ENCODE measurements at regions not wholly inside any gene's neighbourhood (a gene's known extent, or its start where the extent isn't known, plus 50 kb on each side); places are given as distances from the start of the nearest gene placed in this dataset.

GRCh38 chr10:105793071-105793470 lies 1152.0 kb downstream of the SORCS3 start:
- Histone ChIP-seq H3K27me3 (replicated peaks in 1 of 7) (no peaks in the 10 kb centered on the region), H3K9me3 (no peaks in the 10 kb centered on the region), H3K4me1 (no peaks in the 10 kb centered on the region), H3K4me3 (no peak overlapping the region), H3K27ac (no peak overlapping the region), H3K36me3 (no peaks in the 10 kb centered on the region)
- intact Hi-C loops (cut with DNase I; ENCODE audit: low total_unique reads) = no loop called here
- no peak for TF ChIP-seq POLR2AphosphoS5 (IDR thresholded peaks at IDR 0.05)
- TF ChIP-seq CTCF (IDR thresholded peaks at IDR 0.05 in 8 of 11, conservative IDR thresholded peaks at IDR 0.05 in 3 of 11) = no peak
- no peak for TF ChIP-seq POLR2A (IDR thresholded peaks at IDR 0.05)
- 59 to 77% (median 70%) methylated on average over 3 of the region's 3 CpGs for WGBS, 5 donors
- DNase-seq = no peak

- no peaks in the 10 kb centered on the region for H3K4me1 ChIP-seq
- TF ChIP-seq POLR2A (IDR thresholded peaks at IDR 0.05) = no peak
- no peak for DNase-seq
- H3K4me3 ChIP-seq = no peak overlapping the region
- H3K27ac ChIP-seq = no peak overlapping the region
- intact Hi-C loops (cut with DNase I; ENCODE audit: low total_unique reads) = no loop called here
- no peaks in the 10 kb centered on the region for H3K36me3 ChIP-seq
- no peaks in the 10 kb centered on the region for H3K27me3 ChIP-seq (replicated peaks in 1 of 7)
- WGBS, 5 donors = 43 to 66% (median 49%) methylated on average over 3 of the region's 3 CpGs
- H3K9me3 ChIP-seq = peaks cover 0 to 33% (median 7%) of the 10 kb centered on the region in 8 donors
Observed at GRCh38 chr10:105785721-105786120, 1144.6 kb downstream of the SORCS3 start.

GRCh38 chr10:105783936-105784483 lies 1142.9 kb downstream of the SORCS3 start:
- no peaks in the 10 kb centered on the region for H3K27me3 ChIP-seq (replicated peaks in 1 of 7)
- DNase-seq = no peak
- TF ChIP-seq POLR2A (IDR thresholded peaks at IDR 0.05) (no peak), POLR2AphosphoS5 (IDR thresholded peaks at IDR 0.05) (no peak), CTCF (IDR thresholded peaks at IDR 0.05 in 8 of 11, conservative IDR thresholded peaks at IDR 0.05 in 3 of 11) (no peak)
- intact Hi-C loops (cut with DNase I; ENCODE audit: low total_unique reads) = no loop called here
- no peaks in the 10 kb centered on the region for H3K36me3 ChIP-seq
- peaks cover 0 to 33% (median 7%) of the 10 kb centered on the region in 8 donors for H3K9me3 ChIP-seq
- no peak overlapping the region for H3K27ac ChIP-seq
- no peak overlapping the region for H3K4me3 ChIP-seq
- H3K4me1 ChIP-seq = no peaks in the 10 kb centered on the region
- 49 to 70% (median 57%) methylated on average over 7 of the region's 7 CpGs for WGBS, 5 donors

GRCh38 chr10:105774881-105775280 lies 1133.8 kb downstream of the SORCS3 start:
- Histone ChIP-seq H3K27me3 (replicated peaks in 1 of 7) (no peaks in the 10 kb centered on the region), H3K27ac (no peak overlapping the region), H3K4me3 (no peak overlapping the region), H3K36me3 (no peaks in the 10 kb centered on the region), H3K9me3 (no peaks in the 10 kb centered on the region), H3K4me1 (no peaks in the 10 kb centered on the region)
- no peak for TF ChIP-seq POLR2AphosphoS5 (IDR thresholded peaks at IDR 0.05)
- no peak for TF ChIP-seq POLR2A (IDR thresholded peaks at IDR 0.05)
- no peak for TF ChIP-seq CTCF (IDR thresholded peaks at IDR 0.05 in 8 of 11, conservative IDR thresholded peaks at IDR 0.05 in 3 of 11)
- intact Hi-C loops (cut with DNase I; ENCODE audit: low total_unique reads) = no loop called here
- WGBS, 5 donors = 28 to 56% (median 42%) methylated on average over 1 of the region's 1 CpG
- no peak for DNase-seq

- TF ChIP-seq POLR2AphosphoS5 (IDR thresholded peaks at IDR 0.05) = no peak
- TF ChIP-seq CTCF (IDR thresholded peaks at IDR 0.05 in 8 of 11, conservative IDR thresholded peaks at IDR 0.05 in 3 of 11) = no peak
- TF ChIP-seq POLR2A (IDR thresholded peaks at IDR 0.05) = no peak
- intact Hi-C loops (cut with DNase I; ENCODE audit: low total_unique reads) = no loop called here
Observed at GRCh38 chr10:105774351-105774750, 1133.3 kb downstream of the SORCS3 start.

More at GRCh38 chr10:105774351-105774750, 1133.3 kb downstream of the SORCS3 start:
- Histone ChIP-seq H3K36me3 (no peaks in the 10 kb centered on the region), H3K4me3 (no peak overlapping the region), H3K27ac (no peak overlapping the region), H3K9me3 (no peaks in the 10 kb centered on the region), H3K4me1 (no peaks in the 10 kb centered on the region), H3K27me3 (replicated peaks in 1 of 7) (no peaks in the 10 kb centered on the region)
- 28 to 40% (median 32%) methylated on average over 2 of the region's 2 CpGs for whole genome bisulfite sequencing, 5 donors
- no peak for DNase-seq

Data from spleen (tissue), 11 donors.